ENCODE measurements at regions not wholly inside any gene's neighbourhood (a gene's known extent, or its start where the extent isn't known, plus 50 kb on each side); places are given as distances from the start of the nearest gene placed in this dataset.
"Not testable (repeated sequence)": the region's sequence is repeated elsewhere in the genome, so short reads cannot be mapped to it uniquely, and the experiment has no call there.

DNA sequence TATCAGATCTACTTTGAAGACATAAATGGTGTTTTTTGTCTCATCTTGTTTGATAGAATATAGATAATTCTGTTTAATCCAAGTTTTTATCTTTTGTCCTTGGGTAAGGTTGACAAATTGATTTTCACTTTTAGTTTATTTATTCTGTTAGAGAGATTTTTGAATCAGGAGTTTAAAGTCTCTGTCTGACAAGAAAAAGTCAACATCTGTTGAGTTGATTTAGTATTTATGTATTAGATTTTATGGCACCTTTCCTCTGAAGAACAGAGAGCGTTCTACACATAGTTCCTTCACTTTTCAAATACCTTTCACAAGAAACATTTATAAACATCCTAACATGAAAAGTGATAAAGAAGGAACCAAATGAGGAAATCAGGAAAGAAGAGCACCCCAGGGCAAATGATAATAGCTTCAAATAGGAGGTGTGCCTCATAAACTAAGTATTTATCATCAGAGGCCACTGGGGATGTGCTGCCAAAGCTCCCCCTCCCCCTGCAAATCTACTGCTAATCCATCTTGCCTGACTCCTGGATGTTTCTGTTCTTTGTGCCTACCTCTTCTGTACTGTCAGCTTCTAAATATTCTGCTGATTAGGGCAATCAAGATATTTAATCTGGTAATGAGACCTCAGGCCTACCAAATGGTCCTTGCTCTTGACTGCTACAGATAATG lies 457.7 kb upstream of the CHD1 start:
- no peak for DNase-seq

DNA sequence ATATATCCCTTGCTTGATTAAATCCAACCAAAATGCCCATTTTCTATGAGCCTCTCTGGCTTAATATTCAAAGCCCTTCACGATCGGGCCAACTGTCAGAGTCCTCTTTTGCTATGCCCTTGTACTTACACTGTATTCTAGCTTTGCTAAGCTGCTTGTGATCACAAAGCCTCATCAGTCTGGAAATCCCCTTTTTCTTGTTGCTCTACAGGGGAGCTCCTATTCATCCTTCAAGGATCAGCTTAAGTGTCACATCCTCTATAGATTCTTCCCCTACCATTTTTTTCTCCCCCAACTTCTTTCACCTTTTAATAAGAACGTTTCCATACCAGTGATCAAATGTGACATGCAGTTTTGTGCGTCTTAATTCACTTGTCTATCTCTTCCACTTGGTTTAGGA lies 450.4 kb upstream of the CHD1 start:
- DNase-seq = no peak

DNA sequence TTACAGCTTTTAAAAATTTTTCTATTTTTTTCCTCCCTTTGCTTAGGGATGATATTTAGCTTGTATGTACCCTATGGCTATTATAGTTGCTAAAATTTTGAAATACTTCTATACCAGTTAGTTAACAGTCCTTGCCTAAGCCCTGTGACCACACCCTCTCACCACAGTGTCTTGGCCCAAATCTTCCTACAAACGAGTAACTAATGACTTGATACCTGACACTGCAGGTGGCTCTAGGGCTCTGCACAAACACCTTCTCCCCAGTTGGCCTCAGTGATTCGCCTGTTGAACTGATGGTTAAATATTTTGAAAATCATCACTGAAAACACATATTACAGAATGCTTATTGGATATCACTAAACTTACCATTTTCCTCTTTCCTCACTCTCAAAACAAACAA lies 449.6 kb upstream of the CHD1 start:
- DNase-seq = no peak

DNA sequence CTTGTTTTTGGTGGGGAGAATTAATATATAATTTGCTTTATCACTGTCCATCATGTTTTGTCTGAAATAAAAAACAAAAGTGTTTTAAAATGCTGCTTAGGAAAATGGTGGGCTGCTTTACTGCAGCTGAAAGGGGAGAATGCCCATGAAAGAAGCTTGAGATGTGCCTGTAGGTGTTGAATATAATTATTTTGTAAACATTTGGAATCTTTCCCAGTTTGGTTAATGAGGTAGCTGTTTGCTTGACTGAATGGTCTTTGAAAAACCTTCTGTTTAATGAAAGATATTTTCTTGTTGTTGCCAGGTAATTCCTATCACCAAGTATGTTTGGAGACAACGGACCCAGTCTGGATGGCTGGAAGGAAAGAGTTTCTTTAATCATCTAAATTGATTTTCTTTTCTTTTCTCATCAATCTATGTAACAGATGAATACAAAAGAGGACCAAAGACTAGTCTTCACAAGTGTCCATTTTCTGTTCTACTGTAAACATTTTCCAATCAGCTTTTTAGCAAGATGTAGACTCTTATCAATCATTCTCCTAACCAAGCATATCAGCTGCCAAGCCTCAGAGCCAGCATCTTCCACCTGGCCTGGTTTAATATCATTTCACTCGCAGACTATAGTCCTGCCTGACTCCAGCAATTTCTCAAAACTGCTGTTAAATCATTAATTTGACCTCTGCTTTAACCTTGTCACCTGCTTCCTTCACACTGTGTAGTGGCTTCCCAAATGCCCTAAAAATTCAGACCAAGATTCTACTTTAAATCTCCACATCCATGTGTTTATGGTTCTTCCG lies 441.2 kb upstream of the CHD1 start:
- no peak for DNase-seq

DNA sequence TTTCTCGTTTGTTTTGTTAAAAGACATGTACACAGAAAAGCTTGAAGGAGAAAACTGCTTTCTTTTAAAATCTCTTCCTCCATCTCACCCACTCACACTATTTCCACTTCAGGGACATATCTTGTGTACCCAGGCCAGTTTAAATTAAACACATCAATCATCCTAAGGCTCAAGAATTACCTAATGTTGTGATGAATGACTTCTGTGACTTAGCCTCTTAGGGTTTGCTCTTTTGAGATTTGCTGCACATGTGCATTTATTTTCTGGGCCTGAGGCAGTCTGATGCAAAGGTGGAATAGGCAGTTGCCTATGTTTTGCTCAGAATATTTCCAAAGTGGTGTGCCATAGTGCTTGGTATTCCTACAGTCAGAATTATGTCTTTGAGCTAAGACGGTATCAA lies 439.9 kb upstream of the CHD1 start:
- DNase-seq = no peak

DNA sequence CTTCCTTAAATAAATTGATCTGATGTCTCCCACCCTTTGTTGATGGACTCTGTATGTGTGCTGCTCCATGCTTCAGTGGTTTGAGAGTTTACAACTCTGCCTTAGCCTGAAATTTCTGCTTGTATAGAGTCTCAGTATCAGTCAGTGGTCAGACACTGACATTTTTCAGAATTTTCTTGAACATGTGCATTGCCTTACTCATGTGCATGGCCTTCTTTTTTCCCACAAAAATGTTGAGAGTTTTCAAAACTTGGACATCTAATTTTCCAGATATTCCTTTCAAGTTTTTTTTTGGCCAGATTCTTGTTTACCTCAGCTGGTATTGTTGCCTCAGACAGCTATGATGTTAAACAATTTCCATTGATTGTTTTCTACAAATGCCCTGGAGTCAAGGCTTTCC lies 427.1 kb upstream of the CHD1 start:
- no peak for DNase-seq

DNA sequence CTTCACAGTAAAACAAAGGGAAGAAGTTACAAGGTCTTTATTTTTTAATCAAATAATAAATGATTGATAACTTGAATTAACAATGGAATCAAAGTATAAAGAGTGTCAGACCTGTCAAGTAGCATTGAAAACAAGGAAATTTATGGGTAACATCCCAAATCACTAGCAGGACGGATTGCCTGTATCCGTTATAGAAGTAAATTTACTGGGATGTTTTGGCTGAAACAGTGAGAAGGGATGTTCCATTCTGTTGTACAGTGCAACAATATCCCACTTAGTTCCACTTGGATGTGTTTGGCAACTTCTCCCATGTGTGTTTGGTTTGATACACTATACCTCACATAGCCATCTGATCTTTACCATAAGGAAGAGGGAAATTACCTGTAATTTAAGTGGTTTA lies 421.0 kb upstream of the CHD1 start:
- no peak for DNase-seq

DNA sequence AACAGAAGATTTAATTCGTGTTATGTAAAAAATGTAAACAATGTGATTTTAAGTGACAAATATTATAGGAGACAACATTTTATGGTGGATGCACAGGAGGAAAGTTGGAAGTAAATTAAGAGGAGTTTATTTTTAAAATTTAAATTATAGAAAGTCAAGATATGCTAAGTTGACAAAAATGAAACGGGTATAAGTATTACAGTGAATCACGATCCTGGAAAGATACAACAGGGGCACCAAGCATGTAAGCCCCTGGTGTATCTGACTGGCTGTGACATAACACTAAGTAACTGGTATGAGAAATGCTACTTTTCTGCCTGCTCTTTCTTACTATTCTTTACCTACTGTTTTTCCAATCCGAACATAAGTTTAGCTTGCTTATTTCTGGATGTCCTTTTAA lies 419.8 kb upstream of the CHD1 start:
- no peak for DNase-seq

DNA sequence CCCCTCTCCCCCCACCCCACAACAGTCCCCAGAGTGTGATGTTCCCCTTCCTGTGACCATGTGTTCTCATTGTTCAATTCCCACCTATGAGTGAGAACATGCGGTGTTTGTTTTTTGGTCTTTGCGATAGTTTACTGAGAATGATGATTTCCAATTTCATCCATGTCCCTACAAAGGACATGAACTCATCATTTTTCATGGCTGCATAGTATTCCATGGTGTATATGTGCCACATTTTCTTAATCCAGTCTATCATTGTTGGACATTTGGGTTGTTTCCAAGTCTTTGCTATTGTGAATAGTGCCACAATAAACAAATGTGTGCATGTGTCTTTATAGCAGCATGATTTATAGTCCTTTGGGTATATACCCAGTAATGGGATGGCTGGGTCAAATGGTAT lies 411.0 kb upstream of the CHD1 start:
- not testable (repeated sequence) for DNase-seq

DNA sequence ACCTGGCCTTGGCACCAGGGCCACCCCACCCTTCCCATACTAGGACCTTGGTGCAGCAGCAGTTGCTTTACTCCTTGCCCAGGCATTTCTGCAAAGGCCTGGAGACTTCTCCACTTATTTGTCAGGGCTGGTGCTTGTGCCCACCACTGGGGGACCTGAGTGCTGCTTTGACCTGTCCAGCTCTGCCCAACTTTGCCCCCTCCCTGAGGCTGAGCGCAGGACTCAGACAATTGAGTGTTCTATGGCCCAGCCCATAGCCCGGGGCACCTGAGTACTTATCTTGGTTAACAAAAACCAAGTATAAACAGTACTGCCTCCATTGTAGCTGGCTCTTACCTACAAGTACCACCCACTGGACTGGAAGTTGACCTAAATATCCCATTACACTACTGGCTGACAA lies 406.1 kb upstream of the CHD1 start:
- DNase-seq = no peak

DNA sequence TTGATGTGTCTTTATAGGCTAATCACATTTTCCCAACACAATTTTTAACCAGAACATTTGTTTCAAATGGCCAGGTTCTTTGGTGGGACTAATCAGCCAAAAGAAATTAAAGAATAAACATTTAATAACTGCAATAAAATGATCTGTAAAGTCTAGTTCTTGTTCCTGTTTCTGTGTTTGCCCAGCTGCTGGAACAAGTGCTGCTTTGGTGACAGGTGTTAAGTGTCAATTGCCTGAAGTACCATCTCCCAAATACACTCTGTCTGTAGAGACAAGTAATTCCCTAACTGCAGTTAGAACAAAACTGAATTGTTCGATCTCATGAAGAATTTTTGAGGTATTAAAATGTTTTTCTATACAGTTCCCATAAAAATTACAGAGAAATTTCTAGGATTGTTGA lies 402.3 kb upstream of the CHD1 start:
- DNase-seq = no peak

DNA sequence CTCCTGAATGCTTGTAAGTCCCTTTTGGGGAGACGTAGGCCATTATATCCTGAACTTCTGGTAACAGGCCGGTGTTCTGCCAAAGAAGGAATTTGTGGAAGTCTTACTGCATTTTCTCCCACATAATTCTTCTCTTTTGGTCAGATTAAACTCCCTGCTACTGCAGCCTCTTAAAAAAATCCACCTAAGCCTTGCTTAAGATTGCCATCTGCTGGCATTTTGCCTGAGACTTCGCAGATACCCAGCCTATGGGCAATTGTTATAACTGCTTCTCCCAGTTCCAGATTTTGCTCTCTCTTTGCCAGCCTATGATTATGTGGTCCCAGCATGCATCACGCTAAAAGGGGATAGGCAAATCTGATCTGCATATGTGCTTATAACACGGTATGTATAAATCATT lies 391.6 kb upstream of the CHD1 start:
- no peak for DNase-seq

DNA sequence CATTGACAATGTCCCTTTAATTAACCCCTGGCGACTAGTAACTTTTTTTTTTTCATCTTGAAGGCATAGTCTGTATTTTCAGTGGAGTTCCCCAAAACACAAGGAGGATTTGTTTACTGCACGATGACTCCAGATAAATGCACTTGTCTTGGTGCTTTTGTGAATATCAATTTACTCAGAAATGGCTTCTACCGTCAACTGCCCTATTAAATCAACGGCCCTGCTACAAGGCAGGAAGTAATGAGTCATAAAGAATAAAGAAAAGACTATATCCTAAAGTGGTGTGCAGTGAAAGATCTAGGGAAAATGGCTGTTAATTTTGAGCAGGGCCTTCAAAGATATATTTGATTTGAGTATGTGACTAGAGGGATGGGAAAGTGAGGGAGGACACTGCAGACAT lies 388.3 kb upstream of the CHD1 start:
- no peak for DNase-seq

DNA sequence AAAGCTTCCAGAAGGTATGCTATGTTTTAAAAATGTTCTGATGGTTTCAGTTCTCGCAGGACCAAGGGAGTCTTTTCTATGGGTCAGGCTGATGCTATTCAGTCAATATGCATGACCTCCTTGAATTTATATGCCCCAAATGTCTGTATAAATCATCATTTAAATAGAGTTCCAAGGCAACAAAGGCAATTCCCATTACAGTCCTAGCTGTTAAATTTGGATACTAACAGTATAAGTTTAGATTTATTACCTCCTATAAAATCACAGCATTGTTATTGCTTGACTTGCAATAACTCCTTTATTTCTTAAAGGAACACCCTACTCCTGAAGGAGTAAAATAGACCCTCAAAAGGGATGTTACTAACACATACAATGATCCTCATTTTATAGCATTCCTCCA lies 387.7 kb upstream of the CHD1 start:
- DNase-seq = no peak

DNA sequence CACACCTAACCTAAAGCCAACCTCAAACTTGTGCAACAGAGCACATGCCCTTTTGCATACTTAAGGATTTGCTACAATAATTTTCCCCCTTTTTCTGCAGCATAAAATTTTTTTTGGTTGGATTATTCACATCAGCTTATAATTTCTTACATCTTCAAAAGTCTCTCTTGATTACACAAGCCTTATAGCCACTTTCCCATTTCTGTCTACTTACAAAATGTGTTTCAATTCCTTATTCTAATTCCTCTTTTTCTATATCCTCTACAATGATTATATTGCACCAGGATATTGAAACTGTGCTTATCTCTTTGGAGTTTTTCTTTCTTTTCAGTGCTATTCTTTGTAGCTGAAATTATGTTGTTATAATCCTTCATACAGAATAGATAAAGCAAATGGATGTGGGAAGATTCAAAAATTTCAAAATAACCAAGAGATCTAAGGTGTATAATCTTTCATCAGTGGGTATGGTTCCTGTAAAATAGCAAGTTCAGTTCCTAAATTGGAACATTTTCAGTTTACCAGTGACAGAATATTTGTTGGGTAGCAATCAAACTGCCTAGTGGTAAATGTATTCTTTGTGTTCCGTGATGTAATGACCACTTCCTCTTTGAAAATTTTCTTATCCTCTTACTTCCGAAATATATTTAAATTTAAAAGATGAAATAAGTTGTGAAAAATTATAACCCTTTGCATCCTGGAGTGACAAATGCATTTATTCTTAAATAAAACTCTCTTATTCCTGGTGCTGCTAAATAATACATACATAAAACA lies 386.8 kb upstream of the CHD1 start:
- DNase-seq = no peak

DNA sequence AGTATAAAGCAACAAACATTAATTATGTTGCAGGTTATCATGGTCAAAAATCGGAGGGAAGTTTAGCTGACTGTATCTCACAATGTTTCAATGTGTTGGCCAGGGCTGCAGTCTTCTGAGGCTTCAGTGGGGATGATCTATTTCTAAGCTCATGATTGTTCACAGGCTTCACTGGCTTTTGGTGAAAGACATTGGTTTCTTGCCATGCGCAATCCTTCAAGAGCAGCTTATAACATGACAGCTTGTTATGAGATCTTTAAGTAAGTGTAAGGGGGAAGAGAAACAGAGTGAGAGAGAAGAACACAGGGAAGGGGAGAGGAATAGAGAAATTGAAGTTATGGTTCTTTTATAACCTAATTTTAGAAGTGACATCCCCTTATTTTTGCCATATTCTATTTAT lies 385.9 kb upstream of the CHD1 start:
- no peak for DNase-seq

DNA sequence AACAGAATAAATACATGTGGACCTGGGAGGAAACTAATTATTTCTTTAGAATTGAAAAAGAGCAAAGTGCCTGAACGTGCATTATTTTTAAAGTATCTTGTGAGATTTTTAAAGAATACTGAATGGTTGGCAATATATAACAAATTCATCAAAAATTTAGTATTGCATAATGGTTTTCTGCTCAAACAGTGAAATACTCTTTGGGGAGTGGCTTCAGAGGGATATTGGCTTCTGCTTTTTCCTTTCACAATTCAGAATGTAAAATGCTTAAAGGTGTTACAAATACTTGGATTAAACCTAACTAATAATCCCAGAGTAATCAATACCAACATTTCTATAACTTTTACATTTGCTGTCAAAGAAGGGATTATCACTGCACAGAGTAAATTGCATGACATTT lies 379.3 kb upstream of the CHD1 start:
- no peak for DNase-seq

DNA sequence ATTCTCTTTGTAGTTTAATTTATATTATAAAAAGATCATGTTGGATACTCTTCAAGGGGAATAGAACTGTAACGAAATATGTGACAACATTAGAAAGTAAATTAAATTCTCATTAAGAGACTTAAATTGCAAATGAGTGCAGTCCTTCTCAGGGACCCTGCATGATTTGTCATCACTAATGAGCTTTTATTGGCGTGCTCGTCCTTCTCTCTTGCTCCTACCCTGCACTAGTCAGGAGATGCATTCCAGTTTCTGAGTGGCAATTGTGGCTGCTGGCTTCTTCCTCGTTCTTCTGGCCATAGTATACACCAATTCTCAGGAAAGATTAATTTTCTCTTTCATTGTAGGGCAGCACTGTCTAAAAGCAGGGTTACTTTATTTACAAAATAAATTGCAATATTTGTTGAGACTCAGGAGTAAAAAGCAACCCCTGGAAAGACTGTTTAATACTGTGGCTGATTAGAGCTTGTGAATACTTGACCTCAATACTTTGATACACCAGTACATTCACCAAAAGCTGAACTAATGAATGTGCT lies 376.3 kb upstream of the CHD1 start:
- DNase-seq = no peak

DNA sequence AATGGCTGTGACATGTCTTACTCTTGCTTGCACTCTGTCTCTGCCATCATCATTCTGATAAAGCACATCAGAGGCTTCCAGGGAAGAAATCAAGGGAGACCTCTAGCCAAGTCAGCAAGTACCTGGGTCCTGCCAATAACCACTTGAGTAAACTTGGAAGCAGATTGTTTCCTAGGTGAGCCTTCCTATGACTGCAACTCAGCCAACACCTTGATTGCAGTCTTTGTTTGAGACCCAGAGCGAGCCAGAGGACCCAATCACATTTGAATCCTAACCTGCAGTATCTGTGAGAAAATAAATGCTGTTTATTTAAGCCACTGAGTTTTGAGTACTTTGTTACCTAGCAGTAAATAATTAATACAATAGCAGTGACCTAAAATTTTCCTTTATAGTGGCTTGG lies 356.8 kb upstream of the CHD1 start:
- DNase-seq = no peak

DNA sequence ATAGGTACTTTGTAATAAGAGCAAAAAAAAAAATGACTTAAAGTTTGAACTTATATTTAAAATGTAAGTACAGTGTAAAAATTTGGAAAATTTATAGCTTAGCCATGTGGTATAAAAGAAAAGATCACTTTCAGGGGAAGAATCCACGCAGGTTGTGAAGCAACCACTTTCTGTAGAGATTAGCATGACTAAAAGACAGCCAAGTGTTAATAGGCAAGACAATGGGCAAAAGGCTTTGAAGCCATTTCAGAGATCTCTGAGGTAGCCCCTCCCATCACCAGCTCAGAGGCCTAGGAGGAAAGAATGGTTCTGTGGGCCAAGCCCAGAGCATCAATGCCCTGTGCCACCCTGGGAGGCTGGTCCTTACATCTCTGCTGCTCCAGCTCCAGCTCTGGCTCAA lies 346.3 kb upstream of the CHD1 start:
- DNase-seq = no peak

DNA sequence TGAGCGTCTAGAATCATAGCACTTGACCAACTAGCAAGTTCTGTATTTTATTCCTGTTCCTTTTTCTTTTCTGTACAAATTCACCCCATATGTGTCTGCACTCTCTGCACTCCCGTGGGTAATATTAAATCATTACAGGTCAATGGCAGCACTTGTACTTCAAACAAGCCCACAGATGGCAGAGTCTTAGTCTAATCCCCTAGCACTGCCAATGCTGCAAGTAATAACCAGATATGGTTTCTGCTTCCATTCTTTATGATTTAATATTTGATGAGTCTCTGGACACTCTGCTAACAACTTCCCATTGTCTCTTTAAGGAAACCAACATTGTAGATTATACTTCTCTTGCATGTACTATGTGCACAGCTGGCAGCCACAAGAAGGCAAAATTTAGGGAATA lies 343.8 kb upstream of the CHD1 start:
- no peak for DNase-seq

DNA sequence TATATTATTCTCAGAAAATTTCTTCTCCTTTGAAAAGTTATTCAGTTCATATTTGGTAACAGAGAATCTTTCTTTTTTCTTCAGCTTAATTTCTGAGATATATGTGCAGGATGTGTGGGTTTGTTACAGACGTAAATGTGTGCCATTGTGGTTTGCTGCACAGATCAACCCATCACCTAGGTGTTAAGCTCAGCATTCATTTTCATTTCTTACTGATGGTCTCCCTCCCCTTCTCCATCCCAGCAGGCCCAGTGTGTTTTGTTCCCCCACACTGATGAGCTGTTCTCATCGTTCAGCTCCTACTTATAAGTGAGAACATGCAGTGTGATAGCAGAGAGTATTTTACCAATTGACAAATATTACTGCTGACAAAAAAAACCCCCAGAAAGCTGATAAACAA lies 330.0 kb upstream of the CHD1 start:
- DNase-seq = no peak

DNA sequence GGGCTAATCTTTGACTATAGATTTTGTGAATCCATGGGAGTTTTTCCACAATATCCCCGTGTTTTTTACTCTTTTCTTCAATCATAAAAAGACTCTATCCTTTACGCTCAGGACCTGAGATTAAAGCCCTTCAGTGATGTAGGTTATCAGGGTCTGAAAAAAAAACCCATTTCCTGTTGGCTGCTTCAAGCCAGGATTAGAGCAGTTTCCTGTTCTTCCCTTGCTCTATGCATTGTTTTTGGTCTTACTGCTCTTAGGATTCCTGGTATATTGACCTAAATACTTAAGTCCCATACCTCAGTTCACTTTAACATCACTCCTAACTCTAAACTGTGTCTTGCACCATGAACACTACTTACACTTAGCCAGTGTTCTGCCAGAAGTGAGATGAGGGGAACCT lies 319.3 kb upstream of the CHD1 start:
- DNase-seq = no peak

DNA sequence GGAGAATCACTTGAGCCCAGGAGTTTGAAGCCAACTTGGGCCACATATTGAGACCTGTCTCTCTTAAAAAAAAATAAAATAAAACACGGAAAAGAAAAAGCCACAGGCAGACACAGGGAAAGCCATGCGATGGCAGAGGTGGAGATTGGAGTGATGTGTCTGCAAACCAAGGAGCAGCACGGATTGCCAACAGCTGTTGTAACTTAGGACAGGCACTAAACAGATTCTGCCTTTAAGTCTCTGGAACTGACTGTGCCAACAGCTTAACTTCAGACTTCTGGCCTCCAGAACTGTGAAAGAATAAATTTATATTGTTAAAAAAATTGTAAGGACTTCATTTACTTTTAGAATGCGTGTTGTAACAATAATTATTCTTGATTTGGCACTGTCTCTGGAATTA lies 318.5 kb upstream of the CHD1 start:
- DNase-seq = no peak

All from right forelimb (tissue), 1 donor.